ENCODE measurements at regions not wholly inside any gene's neighbourhood (a gene's known extent, or its start where the extent isn't known, plus 50 kb on each side); places are given as distances from the start of the nearest gene placed in this dataset.
"Not testable (repeated sequence)": the region's sequence is repeated elsewhere in the genome, so short reads cannot be mapped to it uniquely, and the experiment has no call there.

DNA sequence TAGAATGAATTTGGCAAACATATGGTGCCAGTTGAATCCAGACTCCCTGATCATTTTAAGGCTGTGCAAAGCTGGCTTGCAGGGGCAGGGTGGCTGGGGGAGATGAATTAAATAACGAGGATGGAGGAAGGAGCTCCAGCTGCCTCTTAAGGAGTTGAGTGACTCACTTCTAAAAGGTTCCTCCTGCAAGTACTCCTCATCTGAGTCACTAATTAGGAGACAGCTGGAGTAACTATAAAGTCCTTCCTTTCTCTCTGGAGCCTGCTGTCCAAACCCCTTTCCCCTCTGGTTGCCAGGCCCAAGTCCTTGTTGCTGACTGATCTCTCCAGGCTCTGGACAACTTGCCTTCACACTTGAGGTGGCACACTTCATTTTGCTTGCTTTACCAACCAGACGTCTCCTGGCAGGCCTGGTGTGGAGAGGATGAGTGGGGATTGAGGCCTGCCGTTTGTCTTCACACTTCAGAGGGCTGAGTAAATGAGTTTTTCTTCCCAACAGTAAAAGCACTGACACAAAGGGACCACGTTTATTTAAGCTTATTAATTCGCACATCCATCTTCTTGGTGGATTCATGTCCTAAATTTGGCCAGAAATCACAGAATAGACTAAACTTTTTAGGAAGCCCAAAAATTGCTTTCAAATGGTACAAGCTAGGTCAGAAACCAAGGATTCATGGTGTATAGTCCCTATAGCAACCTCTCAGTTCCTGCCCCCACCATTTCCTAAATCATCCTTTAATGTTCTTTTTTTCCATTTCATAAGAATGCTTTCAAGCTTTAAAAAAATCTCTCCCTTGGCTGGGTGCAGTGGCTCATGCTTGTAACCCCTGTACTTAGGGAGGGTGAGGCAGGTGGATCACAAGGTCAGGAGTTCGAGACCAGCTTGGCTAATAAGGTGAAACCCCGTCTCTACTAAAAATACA, 90.5 kb upstream of the MYRIP start:
- TF ChIP-seq, protein P1, sequence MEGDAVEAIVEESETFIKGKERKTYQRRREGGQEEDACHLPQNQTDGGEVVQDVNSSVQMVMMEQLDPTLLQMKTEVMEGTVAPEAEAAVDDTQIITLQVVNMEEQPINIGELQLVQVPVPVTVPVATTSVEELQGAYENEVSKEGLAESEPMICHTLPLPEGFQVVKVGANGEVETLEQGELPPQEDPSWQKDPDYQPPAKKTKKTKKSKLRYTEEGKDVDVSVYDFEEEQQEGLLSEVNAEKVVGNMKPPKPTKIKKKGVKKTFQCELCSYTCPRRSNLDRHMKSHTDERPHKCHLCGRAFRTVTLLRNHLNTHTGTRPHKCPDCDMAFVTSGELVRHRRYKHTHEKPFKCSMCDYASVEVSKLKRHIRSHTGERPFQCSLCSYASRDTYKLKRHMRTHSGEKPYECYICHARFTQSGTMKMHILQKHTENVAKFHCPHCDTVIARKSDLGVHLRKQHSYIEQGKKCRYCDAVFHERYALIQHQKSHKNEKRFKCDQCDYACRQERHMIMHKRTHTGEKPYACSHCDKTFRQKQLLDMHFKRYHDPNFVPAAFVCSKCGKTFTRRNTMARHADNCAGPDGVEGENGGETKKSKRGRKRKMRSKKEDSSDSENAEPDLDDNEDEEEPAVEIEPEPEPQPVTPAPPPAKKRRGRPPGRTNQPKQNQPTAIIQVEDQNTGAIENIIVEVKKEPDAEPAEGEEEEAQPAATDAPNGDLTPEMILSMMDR (IDR thresholded peaks at IDR 0.05; ENCODE audit: insufficient read depth, low read depth, low read length): no peak

DNA sequence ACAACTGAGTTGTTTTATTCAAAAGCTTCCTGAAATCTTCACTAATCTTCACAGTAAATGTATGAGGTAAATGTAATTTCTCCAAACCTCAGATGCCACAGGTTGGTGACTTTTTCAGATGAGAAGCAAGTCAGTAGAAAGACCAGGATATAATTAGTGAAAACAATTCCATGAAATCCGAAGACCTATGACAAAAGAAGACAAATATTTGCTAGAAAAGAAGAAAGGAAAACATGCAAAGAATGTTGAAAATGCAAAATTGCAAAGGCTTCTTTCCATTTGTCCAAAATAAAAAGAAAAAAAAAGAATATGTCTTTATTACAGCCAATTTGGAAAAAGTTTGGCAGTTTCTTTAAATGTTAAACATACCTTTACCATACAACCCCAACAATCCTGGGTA, 88.3 kb upstream of the MYRIP start:
- DNase-seq (ENCODE audit: low read depth): no peak
- TF ChIP-seq, protein P1 (IDR thresholded peaks at IDR 0.05; ENCODE audit: insufficient read depth, low read depth, low read length): no peak
- H3K4me3 ChIP-seq (ENCODE audit: low read depth, low read length): no peak overlapping the region

More for the DNA sequence above, 90.5 kb upstream of the MYRIP start:
- H3K4me3 ChIP-seq (ENCODE audit: low read depth, low read length): no peak overlapping the region
- DNase-seq (ENCODE audit: low read depth): no peak

DNA sequence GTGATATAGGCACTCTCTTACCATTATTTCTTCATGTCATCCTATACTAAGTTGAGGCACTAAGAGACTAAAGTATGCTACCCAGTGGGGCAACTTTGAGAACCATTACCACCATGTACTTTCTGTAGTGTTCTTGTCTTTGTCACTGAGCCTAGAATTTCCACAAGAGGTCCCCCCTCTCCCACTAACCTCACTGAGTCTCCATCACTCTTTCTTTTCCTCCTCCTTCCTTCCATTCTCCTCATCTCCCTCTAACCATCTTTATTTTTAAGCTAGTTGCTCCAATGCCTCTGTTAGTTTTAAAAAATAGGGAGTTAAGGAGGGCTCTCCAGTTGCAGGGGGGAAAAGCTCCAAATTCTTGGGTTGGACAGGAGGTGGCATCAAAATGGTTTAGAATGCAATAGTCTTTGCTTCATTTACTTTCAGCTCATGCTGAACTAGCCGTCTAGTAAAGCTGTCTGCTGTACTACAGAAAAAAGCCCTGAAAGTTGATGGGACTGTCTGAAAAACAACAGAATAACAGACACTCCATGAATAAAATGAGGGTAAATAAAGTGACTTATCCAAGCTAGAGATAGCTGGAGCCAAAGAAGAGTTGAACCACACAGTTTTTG, 85.1 kb upstream of the MYRIP start:
- H3K4me3 ChIP-seq (ENCODE audit: low read depth, low read length): no peak overlapping the region
- TF ChIP-seq, protein P1 (IDR thresholded peaks at IDR 0.05; ENCODE audit: insufficient read depth, low read depth, low read length): no peak
- no peak for DNase-seq (ENCODE audit: low read depth)

DNA sequence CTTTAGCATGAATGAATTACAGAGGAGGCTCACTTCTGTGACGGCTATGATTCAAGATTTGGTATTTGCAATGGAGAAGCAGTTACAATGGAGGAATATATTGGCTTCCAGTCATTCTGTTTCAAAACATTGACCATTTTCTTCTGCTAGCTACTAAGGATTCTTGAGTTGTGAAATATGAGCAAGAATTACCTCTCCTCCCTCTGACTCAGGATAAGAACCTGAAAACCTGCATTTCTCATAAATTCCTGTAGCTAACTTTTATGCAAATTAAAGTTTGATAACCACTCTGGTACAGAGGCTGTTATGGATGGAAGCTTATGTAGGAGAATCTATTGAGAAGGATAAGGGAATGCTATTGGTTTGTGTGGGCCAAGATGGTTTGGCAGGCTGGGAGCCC, 84.1 kb upstream of the MYRIP start:
- DNase-seq (ENCODE audit: low read depth): no peak
- H3K4me3 ChIP-seq (ENCODE audit: low read depth, low read length): no peak overlapping the region
- TF ChIP-seq, protein P1 (IDR thresholded peaks at IDR 0.05; ENCODE audit: insufficient read depth, low read depth, low read length): no peak

DNA sequence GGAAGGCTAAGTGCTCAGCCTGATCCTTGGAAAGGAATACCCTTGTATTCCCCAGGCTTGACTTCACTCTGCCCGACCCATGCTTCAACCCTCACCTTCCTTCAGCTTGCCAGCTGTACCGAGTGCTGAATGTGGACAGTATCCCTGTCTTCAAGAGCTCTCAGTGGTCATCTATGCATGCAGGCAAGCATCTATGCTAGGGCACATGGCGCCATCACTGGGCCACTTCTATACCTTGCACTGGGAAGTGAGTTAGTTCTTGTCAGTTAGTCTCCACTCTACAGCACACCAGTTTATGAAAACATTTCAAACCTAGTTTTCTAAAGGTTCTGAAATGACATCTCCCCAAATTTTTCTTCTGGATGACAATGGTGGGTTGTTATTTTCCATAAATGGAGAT, 82.0 kb upstream of the MYRIP start:
- TF ChIP-seq, protein P1 (IDR thresholded peaks at IDR 0.05; ENCODE audit: insufficient read depth, low read depth, low read length): no peak
- DNase-seq (ENCODE audit: low read depth): no peak
- H3K4me3 ChIP-seq (ENCODE audit: low read depth, low read length): no peak overlapping the region

DNA sequence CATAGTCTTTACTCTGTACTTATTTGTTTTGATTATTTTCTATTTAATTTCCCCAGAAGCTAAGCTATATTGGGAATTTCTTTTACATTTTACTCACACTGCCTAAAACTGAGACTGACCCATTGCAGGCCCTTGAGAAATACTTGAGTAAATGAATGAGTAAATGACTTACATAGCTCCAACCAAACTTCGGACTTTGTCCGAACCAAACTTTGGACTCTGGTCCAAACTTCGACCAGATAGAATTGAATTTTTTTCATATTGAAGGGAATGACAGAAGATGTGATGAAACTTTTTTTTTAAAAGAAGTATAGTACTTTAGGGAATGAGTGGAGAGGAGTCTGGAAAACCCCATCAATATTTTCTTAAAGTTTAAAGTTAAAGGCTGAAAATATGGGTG, 75.6 kb upstream of the MYRIP start:
- TF ChIP-seq, protein P1 (IDR thresholded peaks at IDR 0.05; ENCODE audit: insufficient read depth, low read depth, low read length): no peak
- H3K4me3 ChIP-seq (ENCODE audit: low read depth, low read length): no peak overlapping the region
- no peak for DNase-seq (ENCODE audit: low read depth)

DNA sequence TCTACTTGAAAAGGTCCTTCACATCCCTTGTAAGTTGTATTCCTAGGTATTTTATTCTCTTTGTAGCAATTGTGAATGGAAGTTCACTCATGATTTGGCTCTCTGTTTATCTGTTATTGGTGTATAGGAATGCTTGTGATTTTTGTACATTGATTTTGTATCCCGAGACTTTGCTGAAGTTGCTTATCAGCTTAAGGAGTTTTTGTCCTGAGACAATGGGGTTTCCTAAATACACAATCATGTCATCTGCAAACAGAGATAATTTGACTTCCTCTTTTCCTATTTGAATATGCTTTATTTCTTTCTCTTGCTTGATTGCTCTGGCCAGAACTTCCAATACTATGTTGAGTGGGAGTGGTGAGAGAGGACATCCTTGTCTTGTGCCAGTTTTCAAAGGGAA, 69.8 kb upstream of the MYRIP start:
- DNase-seq (ENCODE audit: low read depth); H3K4me3 ChIP-seq (ENCODE audit: low read depth, low read length): not testable (repeated sequence)

Data from fibroblast of villous mesenchyme (primary cell).